HCT116 (cell line): ENCODE measurements at regions not wholly inside any gene's neighbourhood (a gene's known extent, or its start where the extent isn't known, plus 50 kb on each side); places are given as distances from the start of the nearest gene placed in this dataset.

ENCODE experiments used
- ATAC-seq: fragments of 200-7000 bp; cut with Tn5 transposase; 2 replicates; pipeline ENCODE4 v1.9.1; 2020; ENCODE audit warnings: mild to moderate bottlenecking, moderate library complexity
- BruUV-seq: library from RNA; stranded (reverse); fragments of 400-500 nt; replicated peaks from 2 replicates; lab custom pipeline; 2021; lab: Mats Ljungman, UMichigan
- CTCF ChIA-PET: fragments of 300-600 bp; sonication (Branson Sonifier 250); formaldehyde crosslinking; loops from one replicate; lab custom pipeline; 2021; ENCODE audit warnings: antibody characterized with exemption; lab: Charles Lee
- POLR2A ChIA-PET: fragments of 300-600, 350-600 bp; sonication (Branson Sonifier 250); formaldehyde crosslinking; loops from one replicate; lab custom pipeline; 2021; ENCODE audit warnings: antibody characterized with exemption; lab: Charles Lee
- RAD21 ChIA-PET, 2 experiments: fragments of 300-600 bp; sonication (Branson Sonifier 250); formaldehyde crosslinking; loops; one replicate each; lab custom pipeline; 2023; ENCODE audit warnings: low total read pairs in 2 of 2; ENCODE audit not compliant: uncharacterized antibody in 2 of 2, unreplicated experiment in 2 of 2, low non-redundant PET in 1 of 2; lab: Charles Lee
- DNase-seq: peaks from one replicate; pipeline ENCODE4 v3.0.0-alpha.2; 2010; ENCODE audit warnings: low read depth, low spot score
- H2AFZ ChIP-seq: fragments of 200-600 bp; shearing (Covaris generic), sonication (generic); 2 replicates; pipeline ENCODE4 v1.6.1; 2017; ENCODE audit warnings: low read depth, mixed run types, mixed read lengths, antibody characterized with exemption, low read length; ENCODE audit not compliant: poor library complexity, severe bottlenecking
- H3K27ac ChIP-seq: 2 replicates; pipeline ENCODE4 v1.5.1; 2012; ENCODE audit warnings: low read depth, low read length
- H3K27me3 ChIP-seq: fragments of 200-600 bp; sonication (generic); 2 replicates; pipeline ENCODE4 v1.6.1; 2016; ENCODE audit warnings: mixed run types, low read length, mixed read lengths; ENCODE audit not compliant: insufficient read depth
- H3K36me3 ChIP-seq, 2 experiments: fragments of 200-500 bp in 1 of 2; fragments of 200-600 bp in 1 of 2; sonication (Bioruptor generic) in 1 of 2; sonication (generic) in 1 of 2; 2 replicates each; pipeline versions ENCODE4 v1.5.1 to v1.6.1; 2014 to 2016; ENCODE audit warnings: low read length in 2 of 2, inconsistent platforms in 1 of 2, mixed read lengths in 1 of 2, mixed run types in 1 of 2; ENCODE audit not compliant: insufficient read depth in 2 of 2, control insufficient read depth in 1 of 2
- H3K4me1 ChIP-seq, 2 experiments: fragments of 200-600 bp in 1 of 2; sonication (generic) in 1 of 2; 2 replicates each; pipeline versions ENCODE4 v1.5.1 to v1.6.1; 2012 to 2017; ENCODE audit warnings: low read length in 2 of 2, inconsistent platforms in 1 of 2, mild to moderate bottlenecking in 1 of 2, mixed read lengths in 1 of 2, mixed run types in 1 of 2, moderate library complexity in 1 of 2; ENCODE audit not compliant: insufficient read depth in 2 of 2, control insufficient read depth in 1 of 2
- H3K4me2 ChIP-seq: fragments of 200-600 bp; sonication (generic); 2 replicates; pipeline ENCODE4 v1.6.1; 2017; ENCODE audit warnings: mixed run types, low read length, mixed read lengths
- H3K4me3 ChIP-seq, 2 experiments: fragments of 200-600 bp in 1 of 2; sonication (generic) in 1 of 2; replicated peaks in 1 of 2; 2 replicates each; pipeline ENCODE4 v1.5.1; 2011 to 2016; ENCODE audit warnings: low read length in 2 of 2, control low read depth in 1 of 2, low read depth in 1 of 2, mild to moderate bottlenecking in 1 of 2, mixed read lengths in 1 of 2, mixed run types in 1 of 2
- H3K79me2 ChIP-seq: fragments of 200-600 bp; sonication (generic); 2 replicates; pipeline ENCODE4 v1.6.1; 2017; ENCODE audit warnings: mild to moderate bottlenecking, mixed run types, low read length, moderate library complexity, mixed read lengths; ENCODE audit not compliant: insufficient read depth
- H3K9ac ChIP-seq: fragments of 200-600 bp; sonication (generic); 2 replicates; pipeline ENCODE4 v1.6.1; 2016; ENCODE audit warnings: low read length, mixed read lengths
- H3K9me2 ChIP-seq: fragments of 200-600 bp; sonication (generic), shearing (Covaris generic); 2 replicates; pipeline ENCODE4 v1.6.1; 2017; ENCODE audit warnings: mixed run types, mild to moderate bottlenecking, moderate library complexity; ENCODE audit not compliant: insufficient read depth
- H3K9me3 ChIP-seq, 2 experiments: fragments of 200-500 bp in 1 of 2; fragments of 200-600 bp in 1 of 2; sonication (Bioruptor generic) in 1 of 2; sonication (generic) in 1 of 2; 2 replicates each; pipeline ENCODE4 v1.6.1; 2014 to 2017; ENCODE audit warnings: low read length in 2 of 2, mixed read lengths in 2 of 2, inconsistent platforms in 1 of 2, low read depth in 1 of 2, mild to moderate bottlenecking in 1 of 2, mixed run types in 1 of 2, moderate library complexity in 1 of 2; ENCODE audit not compliant: control insufficient read depth in 1 of 2, insufficient read depth in 1 of 2
- H4K20me1 ChIP-seq: fragments of 200-600 bp; sonication (generic), shearing (Covaris generic); 2 replicates; pipeline ENCODE4 v1.6.1; 2017; ENCODE audit warnings: mixed run types, mild to moderate bottlenecking, moderate library complexity; ENCODE audit not compliant: insufficient read depth
- EGR1 ChIP-seq: IDR thresholded peaks from 2 replicates; pipeline ENCODE4 v1.6.1; 2012; ENCODE audit warnings: low read depth
- ELF1 ChIP-seq: IDR thresholded peaks from 2 replicates; pipeline ENCODE4 v1.6.1; 2012; ENCODE audit warnings: low read depth, borderline replicate concordance
- EZH2 ChIP-seq: fragments of 200-600 bp; sonication (generic); IDR thresholded peaks from 2 replicates; pipeline ENCODE4 v1.6.1; 2017; ENCODE audit warnings: antibody characterized with exemption, mixed run types
- EZH2phosphoT487 ChIP-seq: fragments of 200-600 bp; IDR thresholded peaks from 2 replicates; pipeline ENCODE4 v1.6.1; 2018; ENCODE audit warnings: antibody characterized with exemption, borderline replicate concordance
- JUND ChIP-seq: IDR thresholded peaks from 2 replicates; pipeline ENCODE4 v1.6.1; 2012
- POLR2AphosphoS5 ChIP-seq: IDR thresholded peaks from 2 replicates; pipeline ENCODE4 v1.6.1; 2011; ENCODE audit warnings: mild to moderate bottlenecking, low read depth, low read length, moderate library complexity
- RAD21 ChIP-seq: IDR thresholded peaks from 2 replicates; pipeline ENCODE4 v1.6.1; 2012; ENCODE audit warnings: low read depth, mild to moderate bottlenecking
- SP1 ChIP-seq: IDR thresholded peaks from 2 replicates; pipeline ENCODE4 v1.6.1; 2012; ENCODE audit warnings: low read depth
- ZNF274 ChIP-seq: fragments of 200-500 bp; sonication (Bioruptor generic); IDR thresholded peaks from 2 replicates; pipeline ENCODE4 v1.6.1; 2014; ENCODE audit warnings: mild to moderate bottlenecking, low read depth, low read length, inconsistent platforms
- intact Hi-C: fragments of 100-400 bp; cut with micrococcal nuclease; formaldehyde crosslinking; loops from 2 replicates; pipeline ENCODE4 v1.10.0; 2022
- TF ChIP-seq, protein P1 (sequence below): IDR thresholded peaks from 2 replicates; pipeline ENCODE4 v1.6.1; 2011; ENCODE audit warnings: mild to moderate bottlenecking, low read length, moderate library complexity; ENCODE audit not compliant: insufficient replicate concordance; ENCODE audit errors: extremely low read depth
- TF ChIP-seq, protein P2 (sequence below): IDR thresholded peaks from 2 replicates; pipeline ENCODE4 v1.6.1; 2012
- TF ChIP-seq, protein P3 (sequence below), 3 experiments: fragments of 200-600 bp in 1 of 3; sonication (generic) in 1 of 3; IDR thresholded peaks in 2 of 3; conservative IDR thresholded peaks in 1 of 3; 2 replicates each; pipeline ENCODE4 v1.5.1; 2012 to 2017; ENCODE audit warnings: low read depth in 2 of 3, low read length in 2 of 3, antibody characterized with exemption in 1 of 3, borderline replicate concordance in 1 of 3, control low read depth in 1 of 3, mild to moderate bottlenecking in 1 of 3, mixed read lengths in 1 of 3, mixed run types in 1 of 3, moderate library complexity in 1 of 3; ENCODE audit not compliant: insufficient read depth in 1 of 3

DNA sequence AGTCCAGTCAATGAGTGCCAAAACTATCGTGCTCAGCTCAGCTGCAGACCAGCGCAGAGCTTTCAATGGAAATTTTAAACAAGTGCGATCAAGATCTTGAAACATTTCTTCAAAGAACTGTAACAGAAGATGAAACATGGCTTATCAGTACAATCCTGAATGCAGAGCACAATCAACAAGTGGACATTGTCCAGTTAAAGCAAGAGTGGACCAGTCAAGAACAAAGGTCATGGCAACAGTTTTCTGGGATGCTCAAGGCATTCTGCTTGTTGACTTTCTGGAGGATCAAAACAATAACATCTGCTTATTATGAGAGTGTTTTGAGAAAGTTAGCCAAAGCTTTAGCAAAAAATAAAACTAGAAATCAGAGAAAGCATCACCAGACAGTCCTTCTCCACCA lies 374.2 kb downstream of the SETD4 start:
- Histone ChIP-seq H3K36me3 (no peaks in the 10 kb centered on the region), H3K4me2 (no peak overlapping the region), H3K4me1 (no peaks in the 10 kb centered on the region), H3K9me3 (no peaks in the 10 kb centered on the region), H3K4me3 (no peak overlapping the region), H3K9me2 (no peaks in the 10 kb centered on the region), H3K27me3 (no peaks in the 10 kb centered on the region), H3K79me2 (no peaks in the 10 kb centered on the region), H4K20me1 (no peaks in the 10 kb centered on the region), H3K9ac (no peak overlapping the region), H2AFZ (no peak overlapping the region), H3K27ac (no peak overlapping the region)
- BruUV-seq, result no TSS peak
- POLR2A ChIA-PET, result no interaction called here
- DNase-seq (no peak), ATAC-seq (no peak)
- no peak for TF ChIP-seq ELF1
- intact Hi-C loops, result no loop called here
- CTCF ChIA-PET, result no interaction called here
- RAD21 ChIA-PET, result no interaction called here

DNA sequence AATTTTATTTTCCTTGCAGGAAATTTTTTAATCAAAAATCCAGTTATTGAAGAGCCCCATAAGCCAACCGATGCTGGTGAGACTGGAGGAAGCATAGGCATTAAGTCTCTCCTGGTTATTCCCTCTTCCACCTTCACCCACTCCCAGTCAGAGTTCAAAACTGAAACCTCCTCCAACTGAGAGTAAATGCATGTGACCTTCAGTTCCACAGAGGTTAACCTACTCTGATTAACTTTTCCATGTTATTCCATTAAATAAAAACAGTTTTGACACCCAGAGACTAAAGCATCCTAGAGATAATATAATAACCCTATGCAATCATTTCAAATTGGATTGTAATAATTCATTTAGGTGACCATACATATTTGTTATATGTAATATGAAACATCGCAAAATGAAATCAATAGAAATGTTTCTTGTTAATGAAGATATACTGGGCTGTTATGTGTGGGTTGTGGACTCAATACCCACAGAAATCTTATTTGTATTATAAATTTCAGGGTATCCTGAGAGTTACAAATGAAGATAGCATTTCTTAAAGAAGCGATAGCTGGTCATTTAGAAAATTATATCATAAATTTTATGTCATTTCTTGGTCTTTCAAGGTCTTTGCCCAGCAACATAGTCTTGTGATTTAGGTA lies 376.5 kb downstream of the SETD4 start:
- CTCF ChIA-PET, result no interaction called here
- no TSS peak for BruUV-seq
- RAD21 ChIA-PET, result no interaction called here
- Histone ChIP-seq H3K36me3 (no peaks in the 10 kb centered on the region), H3K27me3 (no peaks in the 10 kb centered on the region), H3K4me1 (no peaks in the 10 kb centered on the region), H3K27ac (no peak overlapping the region), H3K79me2 (no peaks in the 10 kb centered on the region), H3K9ac (no peak overlapping the region), H3K9me3 (no peaks in the 10 kb centered on the region), H3K9me2 (no peaks in the 10 kb centered on the region), H3K4me3 (no peak overlapping the region), H2AFZ (no peak overlapping the region), H4K20me1 (no peaks in the 10 kb centered on the region), H3K4me2 (no peak overlapping the region)
- ATAC-seq, result no peak
- POLR2A ChIA-PET, result no interaction called here
- DNase-seq, result no peak
- intact Hi-C loops, result no loop called here
- TF ChIP-seq ELF1 (no peak), RAD21 (no peak), ZNF274 (no peak), SP1 (no peak), EGR1 (no peak), EZH2phosphoT487 (no peak), EZH2 (no peak), POLR2AphosphoS5 (no peak), JUND (no peak)
- TF ChIP-seq, protein P1, sequence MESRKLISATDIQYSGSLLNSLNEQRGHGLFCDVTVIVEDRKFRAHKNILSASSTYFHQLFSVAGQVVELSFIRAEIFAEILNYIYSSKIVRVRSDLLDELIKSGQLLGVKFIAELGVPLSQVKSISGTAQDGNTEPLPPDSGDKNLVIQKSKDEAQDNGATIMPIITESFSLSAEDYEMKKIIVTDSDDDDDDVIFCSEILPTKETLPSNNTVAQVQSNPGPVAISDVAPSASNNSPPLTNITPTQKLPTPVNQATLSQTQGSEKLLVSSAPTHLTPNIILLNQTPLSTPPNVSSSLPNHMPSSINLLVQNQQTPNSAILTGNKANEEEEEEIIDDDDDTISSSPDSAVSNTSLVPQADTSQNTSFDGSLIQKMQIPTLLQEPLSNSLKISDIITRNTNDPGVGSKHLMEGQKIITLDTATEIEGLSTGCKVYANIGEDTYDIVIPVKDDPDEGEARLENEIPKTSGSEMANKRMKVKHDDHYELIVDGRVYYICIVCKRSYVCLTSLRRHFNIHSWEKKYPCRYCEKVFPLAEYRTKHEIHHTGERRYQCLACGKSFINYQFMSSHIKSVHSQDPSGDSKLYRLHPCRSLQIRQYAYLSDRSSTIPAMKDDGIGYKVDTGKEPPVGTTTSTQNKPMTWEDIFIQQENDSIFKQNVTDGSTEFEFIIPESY, result no peak
- TF ChIP-seq, protein P2, sequence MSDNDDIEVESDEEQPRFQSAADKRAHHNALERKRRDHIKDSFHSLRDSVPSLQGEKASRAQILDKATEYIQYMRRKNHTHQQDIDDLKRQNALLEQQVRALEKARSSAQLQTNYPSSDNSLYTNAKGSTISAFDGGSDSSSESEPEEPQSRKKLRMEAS, result no peak
- TF ChIP-seq, protein P3, sequence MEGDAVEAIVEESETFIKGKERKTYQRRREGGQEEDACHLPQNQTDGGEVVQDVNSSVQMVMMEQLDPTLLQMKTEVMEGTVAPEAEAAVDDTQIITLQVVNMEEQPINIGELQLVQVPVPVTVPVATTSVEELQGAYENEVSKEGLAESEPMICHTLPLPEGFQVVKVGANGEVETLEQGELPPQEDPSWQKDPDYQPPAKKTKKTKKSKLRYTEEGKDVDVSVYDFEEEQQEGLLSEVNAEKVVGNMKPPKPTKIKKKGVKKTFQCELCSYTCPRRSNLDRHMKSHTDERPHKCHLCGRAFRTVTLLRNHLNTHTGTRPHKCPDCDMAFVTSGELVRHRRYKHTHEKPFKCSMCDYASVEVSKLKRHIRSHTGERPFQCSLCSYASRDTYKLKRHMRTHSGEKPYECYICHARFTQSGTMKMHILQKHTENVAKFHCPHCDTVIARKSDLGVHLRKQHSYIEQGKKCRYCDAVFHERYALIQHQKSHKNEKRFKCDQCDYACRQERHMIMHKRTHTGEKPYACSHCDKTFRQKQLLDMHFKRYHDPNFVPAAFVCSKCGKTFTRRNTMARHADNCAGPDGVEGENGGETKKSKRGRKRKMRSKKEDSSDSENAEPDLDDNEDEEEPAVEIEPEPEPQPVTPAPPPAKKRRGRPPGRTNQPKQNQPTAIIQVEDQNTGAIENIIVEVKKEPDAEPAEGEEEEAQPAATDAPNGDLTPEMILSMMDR (IDR thresholded peaks at IDR 0.05 in 2 of 3, conservative IDR thresholded peaks at IDR 0.05 in 1 of 3; ENCODE audit: borderline replicate concordance in 1 of 3, insufficient read depth in 1 of 3, low read depth in 2 of 3, low read length in 2 of 3), result no peak
